Stimulated activated naive CD8-positive, alpha-beta T cell treated with anti-CD3 and anti-CD28 coated beads, Interleukin-15, Interleukin-2, amounts not matched to agents 100 ng/mL and 50 ng/mL, for 24 hours (primary cell): ENCODE measurements at regions not wholly inside any gene's neighbourhood (a gene's known extent, or its start where the extent isn't known, plus 50 kb on each side); places are given as distances from the start of the nearest gene placed in this dataset.

ENCODE experiments used
- H3K27ac Mint-ChIP-seq: one replicate; pipeline ENCODE4 v1.8.0; 2021; ENCODE audit warnings: mild to moderate bottlenecking, mixed read lengths
- H3K27me3 Mint-ChIP-seq: one replicate; pipeline ENCODE4 v1.8.0; 2021; ENCODE audit warnings: mixed read lengths
- H3K36me3 Mint-ChIP-seq: one replicate; pipeline ENCODE4 v1.8.0; 2021; ENCODE audit warnings: low read depth, mixed read lengths
- H3K4me1 Mint-ChIP-seq: one replicate; pipeline ENCODE4 v1.8.0; 2021; ENCODE audit warnings: low read depth, mixed read lengths
- H3K4me3 Mint-ChIP-seq: one replicate; pipeline ENCODE4 v1.8.0; 2021; ENCODE audit warnings: mild to moderate bottlenecking, mixed read lengths
- H3K9me3 Mint-ChIP-seq: one replicate; pipeline ENCODE4 v1.8.0; 2021; ENCODE audit warnings: mixed read lengths

GRCh38 chr6:104014163-104014959 is 845.4 kb downstream of the HACE1 start:
- H3K27me3 Mint-ChIP-seq: no peaks in the 10 kb centered on the region
- peaks cover 4% of the 10 kb centered on the region for H3K9me3 Mint-ChIP-seq
- no peaks in the 10 kb centered on the region for H3K36me3 Mint-ChIP-seq
- no peaks in the 10 kb centered on the region for H3K4me1 Mint-ChIP-seq
- no peak overlapping the region for H3K27ac Mint-ChIP-seq
- no peak overlapping the region for H3K4me3 Mint-ChIP-seq

GRCh38 chr6:104013312-104013971 is 846.3 kb downstream of the HACE1 start:
- Mint-ChIP-seq H3K4me3 (no peak overlapping the region), H3K9me3 (peaks cover 4% of the 10 kb centered on the region), H3K36me3 (no peaks in the 10 kb centered on the region), H3K27ac (no peak overlapping the region), H3K4me1 (no peaks in the 10 kb centered on the region), H3K27me3 (no peaks in the 10 kb centered on the region)

- H3K27ac Mint-ChIP-seq: no peak overlapping the region
- no peaks in the 10 kb centered on the region for H3K36me3 Mint-ChIP-seq
- H3K4me1 Mint-ChIP-seq: no peaks in the 10 kb centered on the region
- no peaks in the 10 kb centered on the region for H3K27me3 Mint-ChIP-seq
- H3K4me3 Mint-ChIP-seq: no peak overlapping the region
- H3K9me3 Mint-ChIP-seq: peaks cover 4% of the 10 kb centered on the region
Measured at GRCh38 chr6:104010897-104011296, 848.8 kb downstream of the HACE1 start.

DNA sequence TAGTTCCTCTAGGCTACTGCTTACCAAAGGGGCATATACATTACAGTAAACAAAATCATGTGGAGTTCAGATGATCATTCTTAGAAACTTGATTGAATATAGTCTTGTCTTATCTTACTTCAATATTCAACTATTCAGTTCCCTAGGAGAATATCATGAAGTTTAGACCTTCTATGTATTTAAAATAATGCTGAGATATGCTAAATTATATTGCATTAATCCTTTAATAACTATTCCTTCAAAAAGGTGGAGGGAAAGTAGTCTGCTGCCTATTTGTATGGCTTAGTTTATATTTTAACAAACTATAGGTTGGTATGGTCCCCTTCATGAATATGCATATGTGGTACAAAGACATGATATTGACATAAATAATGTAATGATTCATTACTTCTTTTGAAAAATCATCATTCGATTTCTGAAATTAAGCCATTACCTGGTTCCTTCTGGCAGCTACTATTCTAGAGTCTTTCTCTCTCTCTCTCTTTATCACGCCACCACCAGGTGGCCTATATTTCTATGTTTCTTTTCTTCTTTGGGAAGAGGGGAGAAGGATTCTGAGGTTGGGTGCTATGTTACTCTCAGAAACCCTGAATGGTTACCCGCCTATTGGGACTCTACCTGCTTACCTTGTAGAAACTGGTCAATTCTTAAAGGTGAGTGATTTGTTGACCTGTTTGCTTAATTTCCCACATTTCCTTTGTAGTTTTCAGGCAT is 855.8 kb downstream of the HACE1 start:
- Mint-ChIP-seq H3K9me3 (no peaks in the 10 kb centered on the region), H3K4me3 (no peak overlapping the region), H3K27ac (no peak overlapping the region), H3K4me1 (no peaks in the 10 kb centered on the region), H3K27me3 (no peaks in the 10 kb centered on the region), H3K36me3 (no peaks in the 10 kb centered on the region)

GRCh38 chr6:103995571-103995970 is 864.1 kb downstream of the HACE1 start:
- H3K27ac Mint-ChIP-seq: no peak overlapping the region
- peaks cover 5% of the 10 kb centered on the region for H3K9me3 Mint-ChIP-seq
- H3K4me1 Mint-ChIP-seq: no peaks in the 10 kb centered on the region
- H3K27me3 Mint-ChIP-seq: no peaks in the 10 kb centered on the region
- no peaks in the 10 kb centered on the region for H3K36me3 Mint-ChIP-seq
- H3K4me3 Mint-ChIP-seq: no peak overlapping the region

DNA sequence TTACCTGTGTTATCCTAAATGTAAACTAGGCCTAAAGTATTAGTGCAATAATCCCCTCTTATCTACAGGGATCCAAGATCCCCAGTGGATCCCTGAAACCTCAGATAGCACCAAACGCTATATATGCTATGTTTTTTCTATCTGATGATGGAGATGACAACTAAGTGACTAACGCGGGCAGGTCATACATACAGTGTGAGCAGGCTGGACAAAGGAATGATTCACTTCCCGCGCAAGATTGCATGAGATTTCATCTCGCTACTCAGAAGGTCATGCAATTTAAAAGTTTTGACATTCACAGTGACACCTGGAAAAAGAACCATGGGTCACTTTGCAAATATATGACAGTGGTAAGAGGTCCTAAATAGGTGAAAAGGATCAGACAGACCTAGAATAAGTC is 875.9 kb downstream of the HACE1 start:
- H3K9me3 Mint-ChIP-seq: peaks cover 11% of the 10 kb centered on the region
- H3K4me3 Mint-ChIP-seq: no peak overlapping the region
- no peaks in the 10 kb centered on the region for H3K27me3 Mint-ChIP-seq
- H3K4me1 Mint-ChIP-seq: no peaks in the 10 kb centered on the region
- H3K27ac Mint-ChIP-seq: no peak overlapping the region
- H3K36me3 Mint-ChIP-seq: no peaks in the 10 kb centered on the region

- Mint-ChIP-seq H3K9me3 (peaks cover 7% of the 10 kb centered on the region), H3K4me3 (no peak overlapping the region), H3K36me3 (no peaks in the 10 kb centered on the region), H3K27ac (no peak overlapping the region), H3K27me3 (no peaks in the 10 kb centered on the region), H3K4me1 (no peaks in the 10 kb centered on the region)
Measured at GRCh38 chr6:103983011-103983410, 876.7 kb downstream of the HACE1 start.

- Mint-ChIP-seq H3K27me3 (no peaks in the 10 kb centered on the region), H3K4me3 (no peak overlapping the region), H3K27ac (no peak overlapping the region), H3K36me3 (no peaks in the 10 kb centered on the region), H3K4me1 (no peaks in the 10 kb centered on the region), H3K9me3 (peaks cover 7% of the 10 kb centered on the region)
Measured at GRCh38 chr6:103982574-103982973, 877.1 kb downstream of the HACE1 start.

GRCh38 chr6:103979308-103979707 is 880.4 kb downstream of the HACE1 start:
- Mint-ChIP-seq H3K27ac (no peak overlapping the region), H3K27me3 (no peaks in the 10 kb centered on the region), H3K4me1 (no peaks in the 10 kb centered on the region), H3K36me3 (no peaks in the 10 kb centered on the region), H3K4me3 (no peak overlapping the region), H3K9me3 (no peaks in the 10 kb centered on the region)

GRCh38 chr6:103937389-103937788 is 922.3 kb downstream of the HACE1 start:
- no peaks in the 10 kb centered on the region for H3K36me3 Mint-ChIP-seq
- H3K27me3 Mint-ChIP-seq: no peaks in the 10 kb centered on the region
- no peak overlapping the region for H3K4me3 Mint-ChIP-seq
- H3K27ac Mint-ChIP-seq: no peak overlapping the region
- H3K9me3 Mint-ChIP-seq: no peaks in the 10 kb centered on the region
- no peaks in the 10 kb centered on the region for H3K4me1 Mint-ChIP-seq

- Mint-ChIP-seq H3K4me1 (no peaks in the 10 kb centered on the region), H3K36me3 (no peaks in the 10 kb centered on the region), H3K4me3 (no peak overlapping the region), H3K27me3 (no peaks in the 10 kb centered on the region), H3K9me3 (peaks cover 6% of the 10 kb centered on the region), H3K27ac (no peak overlapping the region)
Measured at GRCh38 chr6:103925317-103925716, 934.4 kb downstream of the HACE1 start.

DNA sequence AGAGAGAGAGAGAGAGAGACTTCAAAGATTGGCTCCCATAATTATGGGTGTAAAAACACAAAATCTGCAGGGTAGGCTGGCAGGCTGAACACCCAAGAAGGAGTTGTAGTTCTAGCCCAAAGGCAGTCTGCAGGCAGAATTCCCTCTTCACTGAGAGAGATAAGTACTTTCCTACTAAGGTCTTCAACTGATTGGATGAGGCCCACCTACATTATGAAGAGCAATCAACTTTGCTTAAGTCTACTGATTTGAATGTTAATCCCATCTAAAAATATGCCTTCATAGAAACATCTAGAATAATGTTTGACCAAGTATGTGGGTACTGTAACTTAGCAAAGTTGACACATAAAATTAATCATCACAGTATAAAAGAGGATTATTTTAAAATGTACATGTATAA is 949.7 kb downstream of the HACE1 start:
- Mint-ChIP-seq H3K4me3 (no peak overlapping the region), H3K9me3 (peaks cover 17% of the 10 kb centered on the region), H3K27me3 (no peaks in the 10 kb centered on the region), H3K4me1 (no peaks in the 10 kb centered on the region), H3K36me3 (no peaks in the 10 kb centered on the region), H3K27ac (no peak overlapping the region)

DNA sequence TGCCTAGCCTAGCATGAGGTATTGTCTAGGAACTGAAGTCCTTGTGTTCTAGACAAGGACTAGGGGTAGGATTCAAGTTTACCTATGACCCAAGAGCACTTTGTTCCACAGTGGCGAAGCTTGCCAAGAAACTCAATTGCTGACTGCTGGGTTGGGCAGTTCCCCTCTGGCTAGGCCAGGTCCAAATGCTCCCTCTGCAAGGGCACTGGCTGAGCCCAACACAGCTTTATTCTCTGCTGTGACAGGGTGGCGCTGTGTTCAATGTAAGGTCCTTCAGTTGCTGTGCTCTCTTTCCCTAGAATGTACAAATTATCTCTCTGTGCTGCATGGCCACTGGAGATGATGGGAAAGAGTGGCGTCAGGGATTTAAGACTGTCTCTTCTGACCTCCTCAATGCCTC is 950.8 kb downstream of the HACE1 start:
- Mint-ChIP-seq H3K4me1 (no peaks in the 10 kb centered on the region), H3K36me3 (no peaks in the 10 kb centered on the region), H3K27ac (no peak overlapping the region), H3K27me3 (no peaks in the 10 kb centered on the region), H3K4me3 (no peak overlapping the region), H3K9me3 (peaks cover 17% of the 10 kb centered on the region)

DNA sequence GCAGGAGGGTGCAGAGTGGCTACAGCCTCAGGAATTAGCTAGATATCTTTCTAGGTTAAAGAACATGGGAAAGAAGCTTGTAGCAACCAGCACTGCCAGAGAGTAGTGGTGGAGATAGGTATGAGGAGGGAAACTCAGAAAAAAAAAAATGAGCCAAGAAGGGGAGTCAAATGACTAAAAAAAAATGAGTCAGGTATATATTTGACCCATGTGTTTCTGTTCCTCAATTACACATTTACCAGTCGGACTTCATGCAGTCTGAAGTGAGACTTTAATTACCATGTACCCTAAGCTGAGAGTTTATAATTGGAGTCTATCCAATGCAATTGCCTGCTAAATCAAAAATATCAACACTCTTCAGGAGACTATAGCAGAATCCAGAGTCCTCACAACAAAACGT is 964.6 kb downstream of the HACE1 start:
- Mint-ChIP-seq H3K9me3 (no peaks in the 10 kb centered on the region), H3K4me1 (no peaks in the 10 kb centered on the region), H3K27ac (no peak overlapping the region), H3K4me3 (no peak overlapping the region), H3K27me3 (no peaks in the 10 kb centered on the region), H3K36me3 (no peaks in the 10 kb centered on the region)

DNA sequence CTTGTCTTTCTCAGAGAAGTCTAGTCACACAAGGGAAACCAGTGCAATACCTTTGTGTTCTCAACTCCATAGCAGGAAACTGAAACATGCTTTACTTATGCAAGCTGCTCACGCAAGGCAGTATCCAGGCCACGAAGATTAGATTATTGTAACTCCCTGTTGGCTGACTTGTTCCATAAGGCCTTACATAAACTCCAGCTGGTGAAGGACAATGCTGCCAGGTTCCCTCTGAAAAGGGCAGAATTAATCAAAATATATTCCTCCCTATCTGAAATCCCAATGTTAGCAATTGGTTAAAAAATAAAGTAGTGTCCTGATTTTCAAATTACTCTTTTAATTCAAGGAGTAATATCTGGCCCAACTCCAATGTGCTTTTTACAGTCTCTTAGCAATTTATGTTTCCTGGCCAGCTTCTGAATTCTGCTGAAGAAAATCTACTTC is 966.6 kb downstream of the HACE1 start:
- no peaks in the 10 kb centered on the region for H3K4me1 Mint-ChIP-seq
- no peaks in the 10 kb centered on the region for H3K27me3 Mint-ChIP-seq
- peaks cover 5% of the 10 kb centered on the region for H3K9me3 Mint-ChIP-seq
- no peak overlapping the region for H3K4me3 Mint-ChIP-seq
- H3K27ac Mint-ChIP-seq: no peak overlapping the region
- H3K36me3 Mint-ChIP-seq: no peaks in the 10 kb centered on the region
